Esophagus muscularis mucosa (tissue), 4 donors: ENCODE measurements at regions not wholly inside any gene's neighbourhood (a gene's known extent, or its start where the extent isn't known, plus 50 kb on each side); places are given as distances from the start of the nearest gene placed in this dataset.

Experiments used
- DNase-seq: peaks from one replicate; pipeline ENCODE4 v3.0.0-alpha.2; 2017; ENCODE audit errors: extremely low spot score
- H3K27ac ChIP-seq, 4 donors: fragments of 200-600 bp; sonication (generic); replicated peaks in 1 of 4; 1 replicate in 3 of 4; 2 replicates in 1 of 4; pipeline ENCODE4 v1.5.1; 2016 to 2019; ENCODE audit warnings: mild to moderate bottlenecking in 1 of 4
- H3K27me3 ChIP-seq, 4 donors: fragments of 200-600 bp; sonication (generic); one replicate each; pipeline versions ENCODE4 v1.5.1 to v1.6.0; 2016 to 2019
- H3K36me3 ChIP-seq, 4 donors: fragments of 200-600 bp; sonication (generic); one replicate each; pipeline ENCODE4 v1.5.1; 2016 to 2019
- H3K4me1 ChIP-seq, 4 donors: fragments of 200-600 bp; sonication (generic); one replicate each; pipeline ENCODE4 v1.5.1; 2016 to 2019
- H3K4me3 ChIP-seq, 4 donors: fragments of 200-600 bp; sonication (generic); 1 replicate in 2 of 4; 2 replicates in 2 of 4; pipeline ENCODE4 v1.5.1; 2016 to 2019; ENCODE audit warnings: mild to moderate bottlenecking in 4 of 4, moderate library complexity in 1 of 4
- H3K9me3 ChIP-seq, 4 donors: fragments of 200-600 bp; sonication (generic); 1 replicate in 3 of 4; 2 replicates in 1 of 4; pipeline ENCODE4 v1.5.1; 2016 to 2019
- CTCF ChIP-seq, 3 experiments: fragments of 200-600 bp in 2 of 3; fragments of 450-650 bp in 1 of 3; sonication (generic) in 2 of 3; IDR thresholded peaks; one replicate each; pipeline ENCODE4 v1.5.1; 2017 to 2019; ENCODE audit warnings: antibody characterized with exemption in 3 of 3, mild to moderate bottlenecking in 2 of 3, moderate library complexity in 1 of 3
- EP300 ChIP-seq: sonication (generic); formaldehyde crosslinking; IDR thresholded peaks from one replicate; pipeline ENCODE4 v1.6.1; 2017; ENCODE audit warnings: antibody characterized with exemption
- POLR2A ChIP-seq: fragments of 450-650 bp; IDR thresholded peaks from one replicate; pipeline ENCODE4 v1.6.1; 2017; ENCODE audit warnings: antibody characterized with exemption, moderate library complexity, mild to moderate bottlenecking, low read depth
- POLR2AphosphoS5 ChIP-seq, 2 donors: sonication (generic); formaldehyde crosslinking; IDR thresholded peaks; one replicate each; pipeline ENCODE4 v1.6.1; 2017; ENCODE audit warnings: antibody characterized with exemption in 2 of 2
- WGBS: methylation state at CpG from one replicate; pipeline ENCODE4 v1.1.5; 2018; 5-methylcytosine and 5-hydroxymethylcytosine counted together
- intact Hi-C: fragments of 100-400 bp; cut with DNase I; formaldehyde crosslinking; loops from one replicate; pipeline ENCODE4 v1.15.1; 2023

- TF ChIP-seq POLR2AphosphoS5 (IDR thresholded peaks at IDR 0.05) (no peak), CTCF (IDR thresholded peaks at IDR 0.05) (no peak), POLR2A (no peak), EP300 (no peak)
- DNase-seq, result no peak
- Histone ChIP-seq H3K4me3 (no peak overlapping the region), H3K36me3 (no peaks in the 10 kb centered on the region), H3K4me1 (peaks cover 4 to 23% (median 20%) of the 10 kb centered on the region in 4 donors), H3K9me3 (no peaks in the 10 kb centered on the region), H3K27ac (peak overlapping the region; percentile 40 to 62 (median 45)), H3K27me3 (no peaks in the 10 kb centered on the region)
- intact Hi-C loops, result no loop called here
- 38% methylated on average over 5 of the region's 5 CpGs for WGBS
Measured at GRCh38 chr7:24477398-24478136, 95.7 kb upstream of the PALS2 start.

GRCh38 chr7:24478137-24478655 is 95.1 kb upstream of the PALS2 start:
- Histone ChIP-seq H3K36me3 (no peaks in the 10 kb centered on the region), H3K9me3 (no peaks in the 10 kb centered on the region), H3K4me1 (peaks cover 4 to 23% (median 20%) of the 10 kb centered on the region in 4 donors), H3K4me3 (no peak overlapping the region), H3K27me3 (no peaks in the 10 kb centered on the region), H3K27ac (peak overlapping the region; percentile 40 to 62 (median 45))
- 61% methylated on average over 3 of the region's 3 CpGs for WGBS
- DNase-seq, result no peak
- intact Hi-C loops, result no loop called here
- TF ChIP-seq POLR2A, result no peak
- no peak for TF ChIP-seq POLR2AphosphoS5 (IDR thresholded peaks at IDR 0.05)
- TF ChIP-seq EP300, result no peak
- TF ChIP-seq CTCF (IDR thresholded peaks at IDR 0.05), result no peak

- Histone ChIP-seq H3K36me3 (no peaks in the 10 kb centered on the region), H3K9me3 (no peaks in the 10 kb centered on the region), H3K4me1 (peaks cover 4 to 23% (median 20%) of the 10 kb centered on the region in 4 donors), H3K4me3 (no peak overlapping the region), H3K27me3 (no peaks in the 10 kb centered on the region), H3K27ac (no peak overlapping the region)
- intact Hi-C loops, result no loop called here
- TF ChIP-seq POLR2AphosphoS5 (IDR thresholded peaks at IDR 0.05), result no peak
- no peak for TF ChIP-seq POLR2A
- no peak for TF ChIP-seq EP300
- TF ChIP-seq CTCF (IDR thresholded peaks at IDR 0.05), result no peak
- DNase-seq, result no peak
- 77% methylated on average over 5 of the region's 5 CpGs for WGBS
Measured at GRCh38 chr7:24480501-24480900, 92.8 kb upstream of the PALS2 start.

GRCh38 chr7:24483804-24484203 is 89.4 kb upstream of the PALS2 start:
- no peak for DNase-seq
- intact Hi-C loops, result no loop called here
- H3K9me3 ChIP-seq, result no peaks in the 10 kb centered on the region

More at GRCh38 chr7:24483804-24484203, 89.4 kb upstream of the PALS2 start:
- H3K27me3 ChIP-seq, result peaks cover 0 to 4% (median 0%) of the 10 kb centered on the region in 4 donors
- no peak overlapping the region for H3K4me3 ChIP-seq
- no peaks in the 10 kb centered on the region for H3K36me3 ChIP-seq
- H3K27ac ChIP-seq, result no peak overlapping the region
- H3K4me1 ChIP-seq, result no peaks in the 10 kb centered on the region
- WGBS, result 66% methylated on average over 2 of the region's 2 CpGs
- TF ChIP-seq POLR2AphosphoS5 (IDR thresholded peaks at IDR 0.05) (no peak), CTCF (IDR thresholded peaks at IDR 0.05) (no peak), POLR2A (no peak), EP300 (no peak)
